Putamen (tissue), 1 donor: ENCODE measurements at regions not wholly inside any gene's neighbourhood (a gene's known extent, or its start where the extent isn't known, plus 50 kb on each side); places are given as distances from the start of the nearest gene placed in this dataset.
"Not testable (repeated sequence)": the region's sequence is repeated elsewhere in the genome, so short reads cannot be mapped to it uniquely, and the experiment has no call there.

Experiments used
- DNase-seq: peaks from one replicate; pipeline ENCODE4 v3.0.0-alpha.2; 2016; ENCODE audit warnings: low spot score

- no peak for DNase-seq
These were observed 690.3 kb downstream of the HTR1B start for GRCh38 chr6:76772951-76773350.

GRCh38 chr6:76771059-76771634, 692.1 kb downstream of the HTR1B start:
- no peak for DNase-seq

DNA sequence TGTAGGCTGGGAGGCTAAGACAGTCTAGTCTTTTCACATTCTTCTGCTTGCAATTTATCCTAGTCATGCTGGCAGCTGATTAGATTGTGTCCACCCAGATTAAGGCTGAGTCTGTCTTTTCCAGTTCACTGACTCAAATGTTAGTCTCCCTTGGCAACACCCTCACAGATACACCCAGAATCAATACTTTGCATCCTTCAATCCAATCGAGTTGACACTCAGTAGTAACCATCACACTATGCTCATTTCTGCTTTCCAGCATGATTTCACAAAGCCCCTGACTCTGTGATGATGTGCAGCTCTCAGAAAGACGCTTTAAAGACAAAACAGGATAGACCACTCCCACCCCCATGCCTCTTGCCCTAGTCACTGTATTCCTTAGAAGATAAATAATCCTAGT, 693.0 kb downstream of the HTR1B start:
- no peak for DNase-seq

GRCh38 chr6:76768556-76768955, 694.7 kb downstream of the HTR1B start:
- DNase-seq, result no peak

DNA sequence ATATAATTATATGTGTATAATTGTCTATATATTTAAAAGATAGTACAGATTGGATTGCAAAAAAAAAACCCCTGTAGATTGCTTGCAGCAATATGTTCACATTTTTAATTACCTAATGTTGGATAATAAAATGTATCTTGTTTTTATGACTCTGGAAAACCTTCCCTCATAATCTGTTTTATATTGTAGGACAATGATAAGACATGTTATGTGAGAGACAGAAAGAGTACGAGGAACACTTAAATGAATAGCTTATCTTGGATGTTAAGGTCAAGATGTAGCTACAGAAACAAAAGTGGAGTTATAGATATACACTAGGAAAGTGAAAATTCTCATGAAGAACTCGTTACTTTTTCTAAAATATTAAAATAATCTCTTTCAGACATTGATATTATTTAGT, 691.6 kb upstream of the IMPG1 start:
- no peak for DNase-seq

DNA sequence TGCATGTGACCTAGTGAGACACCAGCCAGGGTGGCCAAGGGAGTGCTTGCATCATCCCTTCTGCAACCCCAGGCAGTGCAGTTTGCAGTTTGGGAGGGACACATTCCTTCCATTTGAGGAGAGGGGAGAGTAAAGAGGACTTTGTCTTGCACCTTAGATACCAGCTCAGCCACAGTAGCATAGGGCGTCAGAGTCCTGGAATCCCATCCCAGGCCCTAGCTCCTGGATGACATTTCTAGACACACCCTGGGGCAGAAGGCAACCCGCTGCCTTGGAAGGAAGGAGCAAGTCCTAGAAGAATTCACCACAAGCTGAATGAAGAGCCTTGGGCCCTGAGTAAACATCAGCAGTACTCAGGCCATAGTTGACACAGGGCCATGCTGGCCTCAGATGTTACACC, 680.4 kb upstream of the IMPG1 start:
- no peak for DNase-seq

DNA sequence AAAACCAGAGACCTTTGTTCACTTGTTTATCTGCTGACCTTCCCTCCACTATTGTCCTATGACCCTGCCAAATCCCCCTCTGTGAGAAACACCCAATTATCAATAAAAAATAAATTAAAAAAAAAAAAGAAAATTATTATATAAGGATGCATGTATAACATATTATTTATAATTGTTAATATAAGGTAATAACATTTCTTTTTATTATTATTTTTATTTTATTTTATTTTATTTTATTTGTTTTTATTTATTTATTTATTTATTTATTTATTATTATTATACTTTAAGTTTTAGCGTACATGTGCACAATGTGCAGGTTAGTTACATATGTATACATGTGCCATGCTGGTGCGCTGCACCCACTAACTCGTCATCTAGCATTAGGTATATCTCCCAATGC, 672.9 kb upstream of the IMPG1 start:
- not testable (repeated sequence) for DNase-seq

DNA sequence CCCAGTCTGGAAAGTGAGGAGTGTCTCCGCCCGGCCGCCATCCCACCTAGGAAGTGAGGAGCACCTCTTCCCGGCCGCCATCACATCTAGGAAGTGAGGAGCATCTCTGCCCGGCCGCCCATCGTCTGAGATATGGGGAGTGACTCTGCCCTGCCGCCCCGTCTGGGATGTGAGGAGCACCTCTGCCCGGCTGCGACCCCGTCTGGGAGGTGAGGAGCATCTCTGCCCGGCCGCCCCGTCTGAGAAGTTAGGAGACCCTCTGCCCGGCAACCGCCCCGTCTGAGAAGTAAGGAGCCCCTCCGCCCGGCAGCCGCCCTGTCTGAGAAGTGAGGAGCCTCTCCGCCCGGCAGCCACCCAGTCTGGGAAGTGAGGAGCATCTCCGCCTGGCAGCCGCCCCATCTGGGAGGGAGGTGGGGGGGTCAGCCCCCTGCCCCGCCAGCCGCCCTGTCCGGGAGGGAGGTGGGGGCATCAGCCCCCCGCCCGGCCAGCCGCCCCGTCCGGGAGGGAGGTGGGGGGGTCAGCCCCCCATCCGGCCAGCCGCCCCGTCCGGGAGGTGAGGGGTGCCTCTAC, 671.8 kb upstream of the IMPG1 start:
- DNase-seq, result not testable (repeated sequence)

- no peak for DNase-seq
These were observed 670.5 kb upstream of the IMPG1 start for GRCh38 chr6:76742919-76743318.

DNA sequence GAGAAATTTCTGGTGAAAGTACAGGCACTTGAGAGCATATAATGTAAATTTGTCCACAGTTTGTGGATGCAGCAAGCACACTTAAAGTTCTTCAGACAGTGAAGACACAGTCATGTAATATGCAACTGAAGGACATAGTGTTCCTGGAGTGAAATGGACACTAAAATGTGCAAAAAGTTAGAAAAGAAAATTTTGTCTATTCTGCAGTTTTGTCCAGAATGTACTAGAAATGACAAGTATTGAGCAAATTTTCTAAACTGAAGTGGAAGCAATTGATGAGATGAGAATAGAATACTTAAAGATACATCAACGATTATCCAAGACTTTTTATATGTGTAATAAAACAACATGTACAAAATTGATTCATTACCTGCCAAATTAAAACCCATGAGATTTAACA, 647.0 kb upstream of the IMPG1 start:
- no peak for DNase-seq

DNA sequence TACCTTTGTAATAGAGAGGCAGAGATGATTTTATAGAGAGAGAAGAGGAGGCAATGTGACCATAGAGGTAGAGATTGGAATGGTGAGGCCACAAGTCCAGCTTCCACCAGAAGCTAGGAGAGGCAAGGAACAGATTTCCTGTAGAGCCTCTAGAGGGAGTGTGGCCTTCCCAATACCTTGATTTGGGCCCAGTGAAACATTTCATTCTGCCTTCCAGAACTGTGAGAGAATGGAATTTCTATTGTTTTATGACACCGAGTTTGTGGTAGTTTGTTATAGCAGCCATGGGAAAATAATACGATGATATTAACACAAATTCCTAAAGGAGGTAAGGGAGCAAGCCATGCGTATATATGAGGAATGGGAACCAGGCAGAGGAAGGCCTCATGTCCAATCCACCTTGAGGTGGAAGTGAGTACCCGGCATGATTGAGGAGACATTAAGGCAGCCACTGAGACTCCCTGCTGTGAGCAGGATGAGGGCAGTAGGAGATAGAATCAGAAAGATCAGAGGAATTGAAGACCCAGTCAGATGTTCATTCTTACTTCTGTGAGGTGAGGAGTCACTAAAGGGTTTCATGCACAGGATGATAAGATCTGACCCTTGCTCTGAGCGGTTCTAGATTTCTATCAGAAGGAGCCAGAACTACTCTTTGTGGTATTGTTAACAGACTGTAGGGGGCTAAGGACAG, 636.3 kb upstream of the IMPG1 start:
- DNase-seq, result no peak

- DNase-seq, result no peak
These were observed 635.2 kb upstream of the IMPG1 start for GRCh38 chr6:76707630-76708029.

GRCh38 chr6:76706631-76707030, 634.2 kb upstream of the IMPG1 start:
- DNase-seq, result no peak

- no peak for DNase-seq
These were observed 633.6 kb upstream of the IMPG1 start for GRCh38 chr6:76706086-76706485.

- no peak for DNase-seq
These were observed 631.3 kb upstream of the IMPG1 start for GRCh38 chr6:76703786-76704185.

DNA sequence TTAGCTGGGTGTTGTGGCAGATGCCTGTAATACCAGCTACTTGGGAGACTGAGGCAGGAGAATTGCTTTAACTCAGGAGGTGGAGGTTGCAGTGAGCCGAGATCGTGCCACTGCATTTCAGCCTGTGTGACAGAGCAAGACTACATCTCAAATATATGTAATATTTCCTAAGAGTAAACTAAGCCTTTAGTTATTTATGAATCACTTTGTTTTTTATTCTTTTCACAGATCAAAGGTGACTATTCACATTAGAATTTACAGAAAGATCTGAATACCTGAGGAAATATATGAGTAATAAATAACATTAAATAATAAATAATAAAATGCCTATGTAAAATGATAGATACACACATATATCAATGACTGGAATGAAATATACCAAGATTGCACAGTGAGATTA, 630.8 kb upstream of the IMPG1 start:
- no peak for DNase-seq

DNA sequence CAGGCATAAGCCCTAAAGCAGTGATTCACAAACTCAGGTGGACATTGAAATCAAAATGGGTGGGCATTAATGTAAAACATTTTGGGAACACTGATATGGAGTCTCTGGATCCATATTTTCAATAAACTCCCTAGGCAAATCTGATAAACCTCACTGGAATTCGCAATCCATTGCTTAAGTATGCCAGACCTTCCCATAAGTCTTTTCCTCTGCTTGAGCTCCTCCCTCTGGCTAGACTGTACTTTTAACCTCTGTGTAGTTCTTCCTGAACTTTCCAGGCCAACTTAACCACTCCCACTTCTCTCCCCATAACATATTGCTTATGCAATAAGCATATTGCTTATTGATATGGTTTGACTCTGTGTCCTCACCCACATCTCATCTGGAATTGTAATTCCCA, 629.7 kb upstream of the IMPG1 start:
- DNase-seq, result no peak

DNA sequence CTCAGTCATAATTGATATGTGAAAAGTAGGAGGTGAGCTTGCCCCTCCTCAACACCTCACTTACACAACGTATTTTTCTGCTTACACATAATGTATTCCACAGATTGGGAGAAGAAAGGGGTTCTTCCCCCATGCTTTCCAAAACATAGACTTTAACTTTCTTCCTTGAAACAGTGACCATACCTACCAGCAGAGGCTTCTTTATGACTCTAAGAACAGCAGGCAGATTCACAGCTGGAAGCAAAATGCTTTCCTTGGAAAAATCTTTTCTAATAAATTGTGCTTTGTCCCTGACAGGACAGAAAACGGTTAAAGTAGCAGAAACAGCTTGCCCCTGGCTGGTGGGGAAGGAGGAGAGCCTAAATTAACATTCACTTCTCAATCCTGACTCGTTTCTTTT, 629.1 kb upstream of the IMPG1 start:
- no peak for DNase-seq

- DNase-seq, result no peak
These were observed 625.1 kb upstream of the IMPG1 start for GRCh38 chr6:76697585-76697984.

- no peak for DNase-seq
These were observed 622.3 kb upstream of the IMPG1 start for GRCh38 chr6:76694795-76695194.

GRCh38 chr6:76684875-76685274, 612.4 kb upstream of the IMPG1 start:
- DNase-seq, result no peak

DNA sequence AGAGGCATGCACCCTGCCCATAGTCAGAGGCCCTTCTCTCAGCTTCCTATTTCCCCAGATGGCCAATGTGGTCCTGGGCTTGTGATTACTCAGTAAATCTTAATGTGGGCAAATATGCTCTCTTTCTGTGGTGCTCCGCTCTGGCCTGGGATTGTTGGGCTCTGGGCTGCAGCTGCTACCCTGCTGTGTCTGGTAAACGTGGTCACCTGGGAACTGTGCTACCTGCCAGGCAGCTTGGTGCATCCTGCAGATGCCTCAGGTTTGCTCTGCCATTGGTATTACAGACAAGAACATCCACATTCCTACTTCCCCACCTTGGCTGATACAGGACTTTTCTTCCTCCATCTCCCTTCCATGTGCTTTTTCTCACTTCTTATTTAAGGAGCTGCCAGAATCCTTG, 611.5 kb upstream of the IMPG1 start:
- no peak for DNase-seq

GRCh38 chr6:76682842-76683241, 610.4 kb upstream of the IMPG1 start:
- DNase-seq, result no peak

DNA sequence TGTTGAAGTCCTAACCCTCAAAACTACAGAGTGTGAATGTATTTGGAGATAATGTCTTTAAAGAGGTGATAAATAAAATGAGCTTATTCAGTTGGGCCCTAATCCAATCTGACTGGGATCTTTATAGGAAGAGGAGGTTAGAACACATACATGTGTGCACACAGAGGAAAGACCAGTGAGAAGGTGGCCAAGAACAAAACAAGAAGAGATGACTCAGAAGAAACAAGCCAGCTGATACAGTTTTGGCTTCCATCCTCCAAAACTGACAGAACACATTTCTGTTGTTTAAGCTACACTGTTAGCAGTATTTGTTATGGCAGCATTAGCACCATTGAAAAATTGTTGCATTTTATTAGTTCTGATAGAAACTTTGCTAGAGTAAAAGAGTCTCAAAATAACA, 609.3 kb upstream of the IMPG1 start:
- no peak for DNase-seq
